HG02870 (cell line): ENCODE measurements at regions not wholly inside any gene's neighbourhood (a gene's known extent, or its start where the extent isn't known, plus 50 kb on each side); places are given as distances from the start of the nearest gene placed in this dataset.

Experiments
- ATAC-seq: cut with Tn5 transposase; IDR thresholded peaks from one replicate; pipeline ENCODE4 v1.9.1; 2021; ENCODE audit warnings: mild to moderate bottlenecking, moderate library complexity; ENCODE audit not compliant: unreplicated experiment

- ATAC-seq: no peak
Measured at GRCh38 chrX:98338544-98338943, 1454.8 kb downstream of the RPA4 start.

GRCh38 chrX:98350940-98351339, 1467.2 kb downstream of the RPA4 start:
- ATAC-seq: no peak

- no peak for ATAC-seq
Measured at GRCh38 chrX:98357146-98357545, 1473.4 kb downstream of the RPA4 start.

GRCh38 chrX:98362630-98363029, 1478.9 kb downstream of the RPA4 start:
- ATAC-seq: no peak

GRCh38 chrX:98371994-98372393, 1488.3 kb downstream of the RPA4 start:
- ATAC-seq: no peak

GRCh38 chrX:98379134-98379533, 1495.4 kb downstream of the RPA4 start:
- ATAC-seq: no peak

GRCh38 chrX:98380106-98380505, 1496.4 kb downstream of the RPA4 start:
- no peak for ATAC-seq

GRCh38 chrX:98380556-98380955, 1496.8 kb downstream of the RPA4 start:
- no peak for ATAC-seq

GRCh38 chrX:98398542-98398941, 1514.8 kb downstream of the RPA4 start:
- ATAC-seq: no peak

GRCh38 chrX:98405376-98405775, 1521.7 kb downstream of the RPA4 start:
- no peak for ATAC-seq

- no peak for ATAC-seq
Measured at GRCh38 chrX:98407584-98407983, 1523.9 kb downstream of the RPA4 start.

- no peak for ATAC-seq
Measured at GRCh38 chrX:98409867-98410266, 1526.2 kb downstream of the RPA4 start.

- ATAC-seq: no peak
Measured at GRCh38 chrX:98412058-98412457, 1528.3 kb downstream of the RPA4 start.

GRCh38 chrX:98422536-98422935, 1538.8 kb downstream of the RPA4 start:
- ATAC-seq: no peak

- ATAC-seq: no peak
Measured at GRCh38 chrX:98432413-98432812, 1548.7 kb downstream of the RPA4 start.

- ATAC-seq: no peak
Measured at GRCh38 chrX:98448524-98448923, 1564.8 kb downstream of the RPA4 start.

GRCh38 chrX:98452456-98452855, 1568.7 kb downstream of the RPA4 start:
- no peak for ATAC-seq

GRCh38 chrX:98459669-98460068, 1576.0 kb downstream of the RPA4 start:
- no peak for ATAC-seq

- no peak for ATAC-seq
Measured at GRCh38 chrX:98480606-98481005, 1596.9 kb downstream of the RPA4 start.

- no peak for ATAC-seq
Measured at GRCh38 chrX:98481636-98482035, 1597.9 kb downstream of the RPA4 start.

- no peak for ATAC-seq
Measured at GRCh38 chrX:98490670-98491069, 1607.0 kb downstream of the RPA4 start.

- ATAC-seq: no peak
Measured at GRCh38 chrX:98501426-98501825, 1617.7 kb downstream of the RPA4 start.

GRCh38 chrX:98506907-98507306, 1623.2 kb downstream of the RPA4 start:
- no peak for ATAC-seq

GRCh38 chrX:98514032-98514431, 1630.3 kb downstream of the RPA4 start:
- no peak for ATAC-seq
